HCT116 (cell line): ENCODE measurements at regions not wholly inside any gene's neighbourhood (a gene's known extent, or its start where the extent isn't known, plus 50 kb on each side); places are given as distances from the start of the nearest gene placed in this dataset.

Source experiments
- ATAC-seq: fragments of 200-7000 bp; cut with Tn5 transposase; 2 replicates; pipeline ENCODE4 v1.9.1; 2020; ENCODE audit warnings: mild to moderate bottlenecking, moderate library complexity
- BruUV-seq: library from RNA; stranded (reverse); fragments of 400-500 nt; replicated peaks from 2 replicates; lab custom pipeline; 2021; lab: Mats Ljungman, UMichigan
- CTCF ChIA-PET: fragments of 300-600 bp; sonication (Branson Sonifier 250); formaldehyde crosslinking; loops from one replicate; lab custom pipeline; 2021; ENCODE audit warnings: antibody characterized with exemption; lab: Charles Lee
- POLR2A ChIA-PET: fragments of 300-600, 350-600 bp; sonication (Branson Sonifier 250); formaldehyde crosslinking; loops from one replicate; lab custom pipeline; 2021; ENCODE audit warnings: antibody characterized with exemption; lab: Charles Lee
- RAD21 ChIA-PET, 2 experiments: fragments of 300-600 bp; sonication (Branson Sonifier 250); formaldehyde crosslinking; loops; one replicate each; lab custom pipeline; 2023; ENCODE audit warnings: low total read pairs in 2 of 2; ENCODE audit not compliant: uncharacterized antibody in 2 of 2, unreplicated experiment in 2 of 2, low non-redundant PET in 1 of 2; lab: Charles Lee
- DNase-seq: peaks from one replicate; pipeline ENCODE4 v3.0.0-alpha.2; 2010; ENCODE audit warnings: low read depth, low spot score
- H2AFZ ChIP-seq: fragments of 200-600 bp; shearing (Covaris generic), sonication (generic); 2 replicates; pipeline ENCODE4 v1.6.1; 2017; ENCODE audit warnings: low read depth, mixed run types, mixed read lengths, antibody characterized with exemption, low read length; ENCODE audit not compliant: poor library complexity, severe bottlenecking
- H3K27ac ChIP-seq: 2 replicates; pipeline ENCODE4 v1.5.1; 2012; ENCODE audit warnings: low read depth, low read length
- H3K27me3 ChIP-seq: fragments of 200-600 bp; sonication (generic); 2 replicates; pipeline ENCODE4 v1.6.1; 2016; ENCODE audit warnings: mixed run types, low read length, mixed read lengths; ENCODE audit not compliant: insufficient read depth
- H3K36me3 ChIP-seq, 2 experiments: fragments of 200-500 bp in 1 of 2; fragments of 200-600 bp in 1 of 2; sonication (Bioruptor generic) in 1 of 2; sonication (generic) in 1 of 2; 2 replicates each; pipeline versions ENCODE4 v1.5.1 to v1.6.1; 2014 to 2016; ENCODE audit warnings: low read length in 2 of 2, inconsistent platforms in 1 of 2, mixed read lengths in 1 of 2, mixed run types in 1 of 2; ENCODE audit not compliant: insufficient read depth in 2 of 2, control insufficient read depth in 1 of 2
- H3K4me1 ChIP-seq, 2 experiments: fragments of 200-600 bp in 1 of 2; sonication (generic) in 1 of 2; 2 replicates each; pipeline versions ENCODE4 v1.5.1 to v1.6.1; 2012 to 2017; ENCODE audit warnings: low read length in 2 of 2, inconsistent platforms in 1 of 2, mild to moderate bottlenecking in 1 of 2, mixed read lengths in 1 of 2, mixed run types in 1 of 2, moderate library complexity in 1 of 2; ENCODE audit not compliant: insufficient read depth in 2 of 2, control insufficient read depth in 1 of 2
- H3K4me2 ChIP-seq: fragments of 200-600 bp; sonication (generic); 2 replicates; pipeline ENCODE4 v1.6.1; 2017; ENCODE audit warnings: mixed run types, low read length, mixed read lengths
- H3K4me3 ChIP-seq, 2 experiments: fragments of 200-600 bp in 1 of 2; sonication (generic) in 1 of 2; replicated peaks in 1 of 2; 2 replicates each; pipeline ENCODE4 v1.5.1; 2011 to 2016; ENCODE audit warnings: low read length in 2 of 2, control low read depth in 1 of 2, low read depth in 1 of 2, mild to moderate bottlenecking in 1 of 2, mixed read lengths in 1 of 2, mixed run types in 1 of 2
- H3K79me2 ChIP-seq: fragments of 200-600 bp; sonication (generic); 2 replicates; pipeline ENCODE4 v1.6.1; 2017; ENCODE audit warnings: mild to moderate bottlenecking, mixed run types, low read length, moderate library complexity, mixed read lengths; ENCODE audit not compliant: insufficient read depth
- H3K9ac ChIP-seq: fragments of 200-600 bp; sonication (generic); 2 replicates; pipeline ENCODE4 v1.6.1; 2016; ENCODE audit warnings: low read length, mixed read lengths
- H3K9me2 ChIP-seq: fragments of 200-600 bp; sonication (generic), shearing (Covaris generic); 2 replicates; pipeline ENCODE4 v1.6.1; 2017; ENCODE audit warnings: mixed run types, mild to moderate bottlenecking, moderate library complexity; ENCODE audit not compliant: insufficient read depth
- H3K9me3 ChIP-seq, 2 experiments: fragments of 200-500 bp in 1 of 2; fragments of 200-600 bp in 1 of 2; sonication (Bioruptor generic) in 1 of 2; sonication (generic) in 1 of 2; 2 replicates each; pipeline ENCODE4 v1.6.1; 2014 to 2017; ENCODE audit warnings: low read length in 2 of 2, mixed read lengths in 2 of 2, inconsistent platforms in 1 of 2, low read depth in 1 of 2, mild to moderate bottlenecking in 1 of 2, mixed run types in 1 of 2, moderate library complexity in 1 of 2; ENCODE audit not compliant: control insufficient read depth in 1 of 2, insufficient read depth in 1 of 2
- H4K20me1 ChIP-seq: fragments of 200-600 bp; sonication (generic), shearing (Covaris generic); 2 replicates; pipeline ENCODE4 v1.6.1; 2017; ENCODE audit warnings: mixed run types, mild to moderate bottlenecking, moderate library complexity; ENCODE audit not compliant: insufficient read depth
- CBX3 ChIP-seq: IDR thresholded peaks from 2 replicates; pipeline ENCODE4 v1.6.1; 2012; ENCODE audit warnings: low read depth
- ELF1 ChIP-seq: IDR thresholded peaks from 2 replicates; pipeline ENCODE4 v1.6.1; 2012; ENCODE audit warnings: low read depth, borderline replicate concordance
- EZH2phosphoT487 ChIP-seq: fragments of 200-600 bp; IDR thresholded peaks from 2 replicates; pipeline ENCODE4 v1.6.1; 2018; ENCODE audit warnings: antibody characterized with exemption, borderline replicate concordance
- FOSL1 ChIP-seq: IDR thresholded peaks from 2 replicates; pipeline ENCODE4 v1.6.1; 2012; ENCODE audit warnings: low read depth
- POLR2A ChIP-seq: IDR thresholded peaks from 2 replicates; pipeline ENCODE4 v1.7.0; 2011; ENCODE audit warnings: borderline replicate concordance; ENCODE audit not compliant: insufficient read depth, insufficient read length; ENCODE audit errors: extremely low read depth
- RAD21 ChIP-seq: IDR thresholded peaks from 2 replicates; pipeline ENCODE4 v1.6.1; 2012; ENCODE audit warnings: low read depth, mild to moderate bottlenecking
- SP1 ChIP-seq: IDR thresholded peaks from 2 replicates; pipeline ENCODE4 v1.6.1; 2012; ENCODE audit warnings: low read depth
- SRF ChIP-seq: IDR thresholded peaks from 2 replicates; pipeline ENCODE4 v1.6.1; 2012; ENCODE audit warnings: low read depth
- YY1 ChIP-seq: IDR thresholded peaks from 2 replicates; pipeline ENCODE4 v1.6.1; 2011; ENCODE audit warnings: low read length, low read depth, moderate library complexity, mild to moderate bottlenecking; ENCODE audit not compliant: insufficient replicate concordance; ENCODE audit errors: extremely low read depth
- ZFX ChIP-seq: fragments of 450-650 bp; IDR thresholded peaks from 2 replicates; pipeline ENCODE4 v1.6.1; 2017
- intact Hi-C: fragments of 100-400 bp; cut with micrococcal nuclease; formaldehyde crosslinking; loops from 2 replicates; pipeline ENCODE4 v1.10.0; 2022
- TF ChIP-seq, protein P1 (sequence below): IDR thresholded peaks from 2 replicates; pipeline ENCODE4 v1.6.1; 2012
- TF ChIP-seq, protein P2 (sequence below): IDR thresholded peaks from 2 replicates; pipeline ENCODE4 v1.6.1; 2011; ENCODE audit warnings: mild to moderate bottlenecking, low read length, moderate library complexity; ENCODE audit not compliant: insufficient replicate concordance; ENCODE audit errors: extremely low read depth
- TF ChIP-seq, protein P3 (sequence below): IDR thresholded peaks from 2 replicates; pipeline ENCODE4 v1.6.1; 2012

DNA sequence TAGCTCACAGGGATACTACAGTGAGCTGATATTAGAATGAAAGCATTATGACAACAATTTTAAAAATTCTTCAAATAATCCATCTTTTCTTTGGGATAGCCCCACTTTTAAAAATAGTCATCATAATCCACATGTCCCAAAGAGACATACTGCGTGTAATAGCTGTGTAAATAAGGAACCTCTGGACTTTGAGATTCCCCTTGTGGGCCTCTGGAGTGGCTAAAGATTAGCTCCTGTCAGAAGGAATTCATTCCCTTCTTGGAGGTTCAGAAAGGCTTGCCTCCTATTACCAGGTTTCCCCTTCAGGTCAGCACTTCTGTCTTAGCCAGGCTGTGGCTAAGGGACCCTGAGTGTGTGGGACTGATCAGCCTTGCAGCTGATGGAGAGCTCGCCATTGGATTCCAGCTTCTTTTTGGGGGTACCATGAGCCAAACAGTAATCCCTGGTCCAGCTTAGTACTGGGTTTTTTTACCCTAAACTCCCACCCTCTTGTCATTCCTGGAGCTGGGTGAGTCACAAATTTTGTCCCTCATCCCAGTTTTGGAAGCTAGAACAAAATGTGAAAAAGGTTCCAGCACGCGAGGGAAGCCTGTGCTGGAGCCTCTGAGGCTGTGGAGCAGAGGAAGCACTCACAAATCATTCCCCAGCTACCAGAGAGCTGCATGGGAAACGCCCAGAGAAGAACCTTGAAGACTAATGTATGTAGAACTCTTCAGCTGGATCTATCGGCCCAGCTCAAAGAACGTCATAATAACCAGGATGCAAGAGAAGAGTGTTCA is 96.7 kb downstream of the RNASEH2B start:
- H3K9me2 ChIP-seq: no peaks in the 10 kb centered on the region
- H3K9ac ChIP-seq: no peak overlapping the region
- TF ChIP-seq, protein P1, sequence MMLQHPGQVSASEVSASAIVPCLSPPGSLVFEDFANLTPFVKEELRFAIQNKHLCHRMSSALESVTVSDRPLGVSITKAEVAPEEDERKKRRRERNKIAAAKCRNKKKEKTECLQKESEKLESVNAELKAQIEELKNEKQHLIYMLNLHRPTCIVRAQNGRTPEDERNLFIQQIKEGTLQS: no peak
- TF ChIP-seq CBX3 (no peak), YY1 (no peak), RAD21 (no peak), POLR2A (no peak), ELF1 (no peak), FOSL1 (no peak), SRF (no peak), ZFX (no peak), EZH2phosphoT487 (no peak), SP1 (no peak)
- TF ChIP-seq, protein P2, sequence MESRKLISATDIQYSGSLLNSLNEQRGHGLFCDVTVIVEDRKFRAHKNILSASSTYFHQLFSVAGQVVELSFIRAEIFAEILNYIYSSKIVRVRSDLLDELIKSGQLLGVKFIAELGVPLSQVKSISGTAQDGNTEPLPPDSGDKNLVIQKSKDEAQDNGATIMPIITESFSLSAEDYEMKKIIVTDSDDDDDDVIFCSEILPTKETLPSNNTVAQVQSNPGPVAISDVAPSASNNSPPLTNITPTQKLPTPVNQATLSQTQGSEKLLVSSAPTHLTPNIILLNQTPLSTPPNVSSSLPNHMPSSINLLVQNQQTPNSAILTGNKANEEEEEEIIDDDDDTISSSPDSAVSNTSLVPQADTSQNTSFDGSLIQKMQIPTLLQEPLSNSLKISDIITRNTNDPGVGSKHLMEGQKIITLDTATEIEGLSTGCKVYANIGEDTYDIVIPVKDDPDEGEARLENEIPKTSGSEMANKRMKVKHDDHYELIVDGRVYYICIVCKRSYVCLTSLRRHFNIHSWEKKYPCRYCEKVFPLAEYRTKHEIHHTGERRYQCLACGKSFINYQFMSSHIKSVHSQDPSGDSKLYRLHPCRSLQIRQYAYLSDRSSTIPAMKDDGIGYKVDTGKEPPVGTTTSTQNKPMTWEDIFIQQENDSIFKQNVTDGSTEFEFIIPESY: no peak
- TF ChIP-seq, protein P3, sequence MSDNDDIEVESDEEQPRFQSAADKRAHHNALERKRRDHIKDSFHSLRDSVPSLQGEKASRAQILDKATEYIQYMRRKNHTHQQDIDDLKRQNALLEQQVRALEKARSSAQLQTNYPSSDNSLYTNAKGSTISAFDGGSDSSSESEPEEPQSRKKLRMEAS: no peak
- no peak for ATAC-seq
- no peaks in the 10 kb centered on the region for H4K20me1 ChIP-seq
- H3K9me3 ChIP-seq: no peaks in the 10 kb centered on the region
- H3K27ac ChIP-seq: no peak overlapping the region
- ChIA-PET RAD21 (no interaction called here), POLR2A (no interaction called here), CTCF (no interaction called here)
- H3K36me3 ChIP-seq: no peaks in the 10 kb centered on the region
- intact Hi-C loops: no loop called here
- H2AFZ ChIP-seq: no peak overlapping the region
- no peak overlapping the region for H3K4me2 ChIP-seq
- DNase-seq: no peak
- H3K27me3 ChIP-seq: no peaks in the 10 kb centered on the region
- H3K4me1 ChIP-seq: no peaks in the 10 kb centered on the region
- no TSS peak for BruUV-seq
- H3K4me3 ChIP-seq: no peak overlapping the region
- no peaks in the 10 kb centered on the region for H3K79me2 ChIP-seq
